Stimulated activated CD8-positive, alpha-beta memory T cell treated with anti-CD3 and anti-CD28 coated beads, Interleukin-7, amount 100 ng/mL, for 48 hours (primary cell): ENCODE measurements at regions not wholly inside any gene's neighbourhood (a gene's known extent, or its start where the extent isn't known, plus 50 kb on each side); places are given as distances from the start of the nearest gene placed in this dataset.
"Not testable (repeated sequence)": the region's sequence is repeated elsewhere in the genome, so short reads cannot be mapped to it uniquely, and the experiment has no call there.

Source experiments
- DNase-seq, 2 donors: peaks; one replicate each; pipeline ENCODE4 v3.0.0-alpha.2; 2020; ENCODE audit warnings: low read depth in 1 of 2; ENCODE audit errors: extremely low read depth in 1 of 2

- DNase-seq, result peak in 1 of 2 donors; percentile 29
These were observed 5417.4 kb upstream of the TPTE start for GRCh38 chr21:5103880-5104561.

- DNase-seq, result not testable (repeated sequence)
These were observed 5416.8 kb upstream of the TPTE start for GRCh38 chr21:5104562-5104928.

- peak in 1 of 2 donors; percentile 58 for DNase-seq
These were observed 5415.3 kb upstream of the TPTE start for GRCh38 chr21:5105939-5106708.

- not testable (repeated sequence) for DNase-seq
These were observed 5414.5 kb upstream of the TPTE start for GRCh38 chr21:5106767-5107464.

- DNase-seq, result not testable (repeated sequence)
These were observed 5413.7 kb upstream of the TPTE start for GRCh38 chr21:5107637-5108036.

GRCh38 chr21:5108048-5108775 is 5413.2 kb upstream of the TPTE start:
- not testable (repeated sequence) for DNase-seq

- DNase-seq, result not testable (repeated sequence)
These were observed 5410.2 kb upstream of the TPTE start for GRCh38 chr21:5111197-5111596.

GRCh38 chr21:5113092-5113491 is 5408.3 kb upstream of the TPTE start:
- not testable (repeated sequence) for DNase-seq

- DNase-seq, result not testable (repeated sequence)
These were observed 5406.9 kb upstream of the TPTE start for GRCh38 chr21:5114468-5114867.

- not testable (repeated sequence) for DNase-seq
These were observed 5406.3 kb upstream of the TPTE start for GRCh38 chr21:5114893-5115645.

GRCh38 chr21:5115646-5116343 is 5405.6 kb upstream of the TPTE start:
- not testable (repeated sequence) for DNase-seq

GRCh38 chr21:5116344-5117123 is 5404.8 kb upstream of the TPTE start:
- not testable (repeated sequence) for DNase-seq

- DNase-seq, result not testable (repeated sequence)
These were observed 5404.2 kb upstream of the TPTE start for GRCh38 chr21:5117135-5117534.

GRCh38 chr21:5117666-5118295 is 5403.6 kb upstream of the TPTE start:
- not testable (repeated sequence) for DNase-seq

- peak in 1 of 2 donors; percentile 26 for DNase-seq
These were observed 5403.1 kb upstream of the TPTE start for GRCh38 chr21:5118296-5118679.

- DNase-seq, result not testable (repeated sequence)
These were observed 5402.2 kb upstream of the TPTE start for GRCh38 chr21:5119179-5119578.

- DNase-seq, result not testable (repeated sequence)
These were observed 5400.0 kb upstream of the TPTE start for GRCh38 chr21:5121399-5121798.

GRCh38 chr21:5121849-5122248 is 5399.5 kb upstream of the TPTE start:
- not testable (repeated sequence) for DNase-seq
